ENCODE measurements at regions not wholly inside any gene's neighbourhood (a gene's known extent, or its start where the extent isn't known, plus 50 kb on each side); places are given as distances from the start of the nearest gene placed in this dataset.

DNA sequence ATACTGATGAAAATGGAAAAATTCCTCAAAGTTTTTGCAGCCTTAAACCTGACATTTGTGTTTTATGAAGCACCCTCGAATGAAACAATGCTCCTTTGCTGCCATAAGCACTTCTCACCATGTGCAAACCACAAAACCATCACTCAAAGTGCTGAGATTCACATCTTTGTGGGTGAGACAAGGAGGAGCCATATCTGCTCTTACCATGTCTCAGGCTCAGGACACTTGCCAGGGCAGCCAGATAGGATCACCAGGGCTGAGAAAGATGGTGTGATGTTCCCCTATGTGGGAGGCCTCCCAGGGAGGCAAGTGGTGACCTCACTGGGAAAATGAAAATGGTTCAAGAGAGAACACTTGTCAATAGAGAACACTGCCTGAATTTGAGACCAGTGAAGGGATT is 120.4 kb downstream of the CCDC34 start:
- Histone ChIP-seq H3K36me3 (ENCODE audit: control insufficient read depth, insufficient read depth, low read length) (no peaks in the 10 kb centered on the region), H3K27ac (ENCODE audit: extremely low read depth, low read depth, low read length) (no peak overlapping the region), H3K9me3 (replicated peaks; ENCODE audit: control insufficient read depth, insufficient read depth, low read depth, low read length) (no peaks in the 10 kb centered on the region), H4K20me1 (replicated peaks; ENCODE audit: control insufficient read depth, insufficient read depth, low read length) (no peaks in the 10 kb centered on the region), H3K9ac (ENCODE audit: insufficient read depth in 1 of 2, low read depth in 2 of 2, low read length in 2 of 2) (no peak overlapping the region), H3K4me1 (replicated peaks in 1 of 2; ENCODE audit: control insufficient read depth in 2 of 2, insufficient read depth in 2 of 2, low read length in 2 of 2) (peaks cover 3 to 19% of the 10 kb centered on the region in 2 experiments; a peak in 3 of 5 replicates), H3K79me2 (ENCODE audit: control insufficient read depth, insufficient read depth, low read length) (no peaks in the 10 kb centered on the region), H3K4me3 (no peak overlapping the region), H3K9me1 (ENCODE audit: control insufficient read depth, insufficient read depth, low read length) (no peaks in the 10 kb centered on the region), H3K27me3 (ENCODE audit: control insufficient read depth in 2 of 2, insufficient read depth in 2 of 2, low read length in 2 of 2) (peaks cover 0 to 7% of the 10 kb centered on the region in 2 experiments; a peak in 2 of 5 replicates), H3K4me2 (ENCODE audit: insufficient read depth, low read length) (no peak overlapping the region), H2AFZ (ENCODE audit: low read depth, low read length) (no peak overlapping the region)
- FAIRE-seq (no peak), DNase-seq (ENCODE audit: extremely low read depth in 1 of 4, low spot score in 3 of 4) (peak in 1 of 4 experiments; percentile 30), ATAC-seq (peak; percentile 57; the same call in 1 of the 3 replicates)
- intact Hi-C loops (cut with micrococcal nuclease): no loop called here
- POLR2A ChIA-PET: interaction anchor here (0.6 to 1.5 kb wide), 6 partner anchors 9 to 289 kb away, joined by 3 to 5 read pairs (median 3); no protein-coding TSS in a partner anchor
- CTCF ChIA-PET (ENCODE audit: low intra/inter-chr PET ratio): no interaction called here
- 13% methylated on average over 1 of the region's 1 CpG for WGBS (ENCODE audit: insufficient coverage, low coverage, missing lambda C conversion rate)
- in situ Hi-C loops (cut with MboI): no loop called here
- no TSS peak for BruUV-seq (replicated peaks)
- no peak for TF ChIP-seq XRCC5 (IDR thresholded peaks at IDR 0.05; ENCODE audit: low read depth, low read length)
- TF ChIP-seq MEIS2 (IDR thresholded peaks at IDR 0.05; ENCODE audit: partially characterized antibody): peak; percentile 81
- no peak for TF ChIP-seq E4F1 (CRISPR knock-in tag; IDR thresholded peaks at IDR 0.05; ENCODE audit: borderline replicate concordance)
- TF ChIP-seq MLLT1 (IDR thresholded peaks at IDR 0.05): 0 out of 4 replicates have a peak, but pooled peaks of 1 of the 2 experiments have one; percentile 40
- no peak for TF ChIP-seq MAZ (CRISPR knock-in tag; conservative IDR thresholded peaks at IDR 0.05 in 1 of 2, IDR thresholded peaks at IDR 0.05 in 1 of 2)
- TF ChIP-seq TBP (optimal IDR thresholded peaks at IDR 0.05; ENCODE audit: low read depth, low read length): no peak
- no peak for TF ChIP-seq ZNF143 (CRISPR knock-in tag; IDR thresholded peaks at IDR 0.05)
- TF ChIP-seq ZNF830 (CRISPR knock-in tag; IDR thresholded peaks at IDR 0.05): no peak
- TF ChIP-seq OTX1 (CRISPR knock-in tag; IDR thresholded peaks at IDR 0.05): no peak
- TF ChIP-seq SMARCA4 (IDR thresholded peaks at IDR 0.05): no peak
- no peak for TF ChIP-seq ZNF436 (CRISPR knock-in tag; IDR thresholded peaks at IDR 0.05)
- 0 out of 2 replicates have a peak, but pooled peaks have one; percentile 18 for TF ChIP-seq ATF7 (IDR thresholded peaks at IDR 0.05)
- TF ChIP-seq DMBX1 (CRISPR knock-in tag; IDR thresholded peaks at IDR 0.05; ENCODE audit: borderline replicate concordance): no peak
- TF ChIP-seq, protein P1, sequence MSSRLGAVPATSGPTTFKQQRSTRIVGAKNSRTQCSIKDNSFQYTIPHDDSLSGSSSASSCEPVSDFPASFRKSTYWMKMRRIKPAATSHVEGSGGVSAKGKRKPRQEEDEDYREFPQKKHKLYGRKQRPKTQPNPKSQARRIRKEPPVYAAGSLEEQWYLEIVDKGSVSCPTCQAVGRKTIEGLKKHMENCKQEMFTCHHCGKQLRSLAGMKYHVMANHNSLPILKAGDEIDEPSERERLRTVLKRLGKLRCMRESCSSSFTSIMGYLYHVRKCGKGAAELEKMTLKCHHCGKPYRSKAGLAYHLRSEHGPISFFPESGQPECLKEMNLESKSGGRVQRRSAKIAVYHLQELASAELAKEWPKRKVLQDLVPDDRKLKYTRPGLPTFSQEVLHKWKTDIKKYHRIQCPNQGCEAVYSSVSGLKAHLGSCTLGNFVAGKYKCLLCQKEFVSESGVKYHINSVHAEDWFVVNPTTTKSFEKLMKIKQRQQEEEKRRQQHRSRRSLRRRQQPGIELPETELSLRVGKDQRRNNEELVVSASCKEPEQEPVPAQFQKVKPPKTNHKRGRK (tag; IDR thresholded peaks at IDR 0.05): no peak
- no peak for TF ChIP-seq ZNF586 (CRISPR knock-in tag; conservative IDR thresholded peaks at IDR 0.05)
- TF ChIP-seq ZNF766 (CRISPR knock-in tag; conservative IDR thresholded peaks at IDR 0.05): no peak
- TF ChIP-seq FOXJ2 (tag; IDR thresholded peaks at IDR 0.05): peak; percentile 42; the same call in 1 of the 2 replicates

Data from K562 (cell line).